ENCODE measurements at regions not wholly inside any gene's neighbourhood (a gene's known extent, or its start where the extent isn't known, plus 50 kb on each side); places are given as distances from the start of the nearest gene placed in this dataset.

- no peak overlapping the region for H4K91ac ChIP-seq (ENCODE audit: insufficient read length, low read depth, low read length)
- no peak for DNase-seq
- Mint-ChIP-seq H3K36me3 (ENCODE audit: insufficient read depth in 1 of 3, low read depth in 3 of 3) (0 out of 7 replicates have a peak, but pooled peaks cover 0 to 3% (median 0%) of the 10 kb centered on the region in 3 experiments), H3K27me3 (ENCODE audit: low read depth) (no peaks in the 10 kb centered on the region), H3K9me3 (no peaks in the 10 kb centered on the region), H3K4me3 (no peak overlapping the region), H3K27ac (no peak overlapping the region), H3K4me1 (peaks cover 35 to 43% of the 10 kb centered on the region in 2 experiments)
- H3T11ph ChIP-seq (ENCODE audit: low read length), result no peak overlapping the region
- H2BK12ac ChIP-seq (ENCODE audit: insufficient read length, low read depth, low read length), result no peak overlapping the region
- H3K4me2 ChIP-seq (ENCODE audit: insufficient read depth, insufficient read length, low read length), result no peak overlapping the region
- H3K4me1 ChIP-seq (ENCODE audit: insufficient read depth, low read length), result peaks cover 9% of the 10 kb centered on the region
- no peak overlapping the region for H3K14ac ChIP-seq (ENCODE audit: insufficient read depth, low read length)
- no peaks in the 10 kb centered on the region for H3K23me2 ChIP-seq (ENCODE audit: insufficient read length, low read depth, low read length, poor library complexity, severe bottlenecking)
- H3K27me3 ChIP-seq (ENCODE audit: insufficient read depth, low read length), result no peaks in the 10 kb centered on the region
- H2BK15ac ChIP-seq (ENCODE audit: low read depth, low read length), result no peak overlapping the region
- no peak overlapping the region for H2AK5ac ChIP-seq (ENCODE audit: insufficient read length, low read length)
- H2AFZ ChIP-seq (ENCODE audit: low read length), result no peak overlapping the region
- no CpG with 5 or more reads among the region's 1 CpG for WGBS (ENCODE audit: extremely low coverage, insufficient read length, low lambda C conversion rate)
- H3K4ac ChIP-seq (ENCODE audit: low read depth, low read length), result no peak overlapping the region
- H2BK5ac ChIP-seq (ENCODE audit: insufficient read length, low read length), result no peak overlapping the region
- H3K9ac ChIP-seq (ENCODE audit: extremely low read depth, insufficient read length, low read length), result no peak overlapping the region
- H4K5ac ChIP-seq (ENCODE audit: insufficient read length, low read depth, low read length), result no peak overlapping the region
- no peak overlapping the region for H3K23ac ChIP-seq (ENCODE audit: insufficient read length, low read depth, low read length)
- no peak overlapping the region for H3K18ac ChIP-seq (ENCODE audit: insufficient read length, low read depth, low read length)
- H4K20me1 ChIP-seq (ENCODE audit: control insufficient read depth, insufficient read depth, insufficient read length), result no peaks in the 10 kb centered on the region
- TF ChIP-seq CTCF (conservative IDR thresholded peaks at IDR 0.05), result no peak
- H3K9me3 ChIP-seq (ENCODE audit: control insufficient read depth, low read depth, low read length), result no peaks in the 10 kb centered on the region
- no peaks in the 10 kb centered on the region for H3K79me1 ChIP-seq (ENCODE audit: insufficient read depth, low read depth, low read length, poor library complexity, severe bottlenecking)
- H3K79me2 ChIP-seq (ENCODE audit: insufficient read depth, low read length), result peaks cover 2% of the 10 kb centered on the region; the same call in 1 of the 2 replicates
- no peak overlapping the region for H3K56ac ChIP-seq (ENCODE audit: insufficient read length, low read depth, low read length)
- no peak overlapping the region for H3K27ac ChIP-seq (ENCODE audit: insufficient read length, low read depth, low read length)
- no peak overlapping the region for H2BK20ac ChIP-seq (ENCODE audit: low read depth, low read length, poor library complexity, severe bottlenecking)
- no peak overlapping the region for H4K8ac ChIP-seq (replicated peaks; ENCODE audit: insufficient read length, low read depth, low read length)
- no peak overlapping the region for H2BK120ac ChIP-seq (ENCODE audit: low read depth, low read length, poor library complexity, severe bottlenecking)
Measured at GRCh38 chr12:67014642-67015041, 254.5 kb upstream of the CAND1 start.
